NOMO-1 treated with DMSO at 0.1 percent for 48 hours (cell line): ENCODE measurements at regions not wholly inside any gene's neighbourhood (a gene's known extent, or its start where the extent isn't known, plus 50 kb on each side); places are given as distances from the start of the nearest gene placed in this dataset.

Experiments used
- DNase-seq: peaks from one replicate; lab custom pipeline; 2025; ENCODE audit not compliant: unreplicated experiment; lab: John Stamatoyannopoulos, UW

DNA sequence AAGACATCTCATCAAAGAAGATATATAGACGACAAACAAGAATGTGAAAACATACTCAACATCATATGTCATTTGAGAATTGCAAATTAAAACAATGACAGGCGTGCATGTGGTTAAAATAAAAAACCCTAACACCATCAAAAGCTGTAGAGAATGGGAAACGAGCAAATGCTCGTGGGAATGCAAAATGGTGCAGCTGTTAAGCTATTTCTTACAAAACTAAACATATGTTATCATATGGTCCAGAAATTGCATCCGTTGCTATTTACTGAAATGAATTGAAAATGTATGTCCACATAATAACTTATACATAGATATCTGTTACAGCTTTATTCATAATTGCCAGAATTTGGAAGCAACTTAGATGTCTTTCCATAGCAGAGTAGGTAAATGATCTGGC, 574.4 kb downstream of the TNS3 start:
- DNase-seq: no peak

DNA sequence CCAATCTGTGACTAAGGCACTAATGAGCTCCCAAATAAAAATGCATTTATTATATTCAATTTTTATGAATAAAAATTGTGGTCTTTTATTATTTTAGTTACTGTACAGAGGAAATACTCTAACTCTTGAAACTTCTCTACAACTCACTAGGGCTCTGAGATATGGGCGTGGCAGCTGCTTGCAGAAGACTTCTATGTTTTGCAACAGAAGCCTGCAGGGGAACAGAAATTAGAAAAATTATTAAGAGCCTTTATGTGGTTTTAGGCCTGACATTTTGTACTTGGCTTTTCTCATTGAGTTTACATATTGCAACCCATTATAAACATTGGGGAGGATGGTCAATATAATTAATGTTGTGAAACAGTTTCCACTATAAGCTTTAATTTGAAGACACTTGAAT, 581.4 kb downstream of the TNS3 start:
- peak; percentile 82 for DNase-seq

DNA sequence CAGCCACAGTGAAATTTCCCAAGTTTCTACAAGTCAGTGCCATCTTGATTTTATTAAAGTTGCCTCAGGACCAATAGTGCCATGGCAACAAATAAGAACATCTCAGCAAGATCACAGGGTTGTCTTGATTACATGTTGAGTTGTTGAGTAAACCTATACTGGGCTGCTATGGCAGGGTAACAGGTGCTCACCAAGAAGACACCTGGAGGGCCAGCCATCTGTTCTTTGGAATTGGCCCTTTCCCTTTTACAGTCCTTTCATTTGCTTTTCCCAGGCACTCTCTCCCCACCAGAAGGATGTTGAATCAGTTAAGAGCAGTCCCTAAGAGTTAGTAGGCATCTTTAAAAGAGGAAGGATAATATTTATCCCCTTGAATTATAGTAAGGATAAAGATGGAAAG, 582.0 kb downstream of the TNS3 start:
- no peak for DNase-seq

DNA sequence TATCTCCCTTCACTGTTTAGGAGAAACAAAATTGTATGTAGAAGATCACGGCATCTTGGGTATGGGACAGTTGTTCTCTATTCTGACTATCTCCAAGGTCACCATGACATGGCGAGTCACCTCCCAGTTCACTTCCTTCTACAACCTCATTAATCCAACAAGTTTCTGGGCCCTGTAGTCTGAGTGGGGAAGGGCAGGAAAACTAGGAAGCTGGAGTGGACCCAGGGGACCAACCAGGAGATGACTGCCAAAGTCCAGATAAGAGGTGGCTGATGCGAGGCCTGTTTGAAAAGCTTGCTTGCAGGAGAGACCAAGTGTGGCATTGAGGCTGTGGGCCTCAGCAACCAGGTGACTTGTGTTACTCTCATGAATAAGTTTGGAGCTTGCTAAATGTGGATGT, 584.9 kb downstream of the TNS3 start:
- no peak for DNase-seq

DNA sequence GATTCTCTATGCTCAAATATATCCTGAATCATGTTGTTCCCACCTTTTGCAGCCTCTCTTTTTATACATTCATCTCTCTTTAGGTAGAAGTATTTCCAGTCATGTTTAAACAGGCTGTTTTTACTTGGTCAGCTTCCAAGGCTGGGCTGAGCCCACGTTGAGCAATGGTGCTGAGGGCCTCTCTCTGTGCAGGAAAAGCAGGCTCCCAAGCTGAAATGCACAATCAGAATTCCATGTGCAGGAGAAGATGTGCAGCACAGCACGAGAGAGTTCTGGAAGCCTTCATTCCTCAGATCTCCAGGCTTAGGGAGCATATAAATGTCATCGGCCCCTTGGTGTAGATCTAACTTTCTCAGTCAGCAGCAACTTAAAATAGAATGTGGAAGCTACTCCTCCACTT, 588.5 kb downstream of the TNS3 start:
- DNase-seq: no peak

DNA sequence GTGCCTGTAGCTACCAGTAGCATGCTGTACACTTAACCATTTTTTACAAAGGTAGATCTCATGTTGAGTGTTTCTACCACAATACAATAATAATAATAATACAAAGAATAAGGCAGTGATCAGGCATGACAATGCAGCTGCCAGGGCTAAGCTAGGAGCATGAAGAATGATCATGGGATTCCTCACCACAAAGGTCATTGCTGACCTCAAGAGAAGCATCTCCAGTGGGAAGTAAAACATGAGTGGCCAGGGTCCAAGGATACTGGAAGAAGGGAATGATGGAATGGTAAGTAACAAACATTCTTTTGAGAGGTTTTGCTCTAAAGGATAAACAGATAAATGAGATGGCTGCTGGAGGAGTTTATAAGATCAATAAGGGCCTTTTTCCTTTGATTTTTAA, 591.1 kb downstream of the TNS3 start:
- DNase-seq: no peak

DNA sequence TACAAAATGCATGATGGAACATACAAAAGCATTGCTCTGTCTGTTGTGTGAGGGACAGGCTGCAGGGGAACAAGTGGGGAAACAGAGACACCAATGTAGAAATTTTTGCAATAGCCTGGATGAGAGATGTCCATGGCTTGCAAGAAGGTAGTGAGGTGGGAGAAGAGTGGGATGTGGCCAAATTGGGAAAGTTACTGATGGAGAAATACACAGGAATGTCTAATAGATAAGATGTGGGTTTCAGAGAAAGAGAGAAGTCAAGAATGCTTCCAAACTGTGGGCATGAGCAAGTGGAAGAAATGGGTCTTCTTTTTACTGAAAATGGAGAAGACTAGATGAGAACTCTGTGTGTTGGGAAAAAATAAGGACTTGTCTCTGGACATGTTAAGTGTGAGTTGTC, 592.7 kb downstream of the TNS3 start:
- DNase-seq: no peak

DNA sequence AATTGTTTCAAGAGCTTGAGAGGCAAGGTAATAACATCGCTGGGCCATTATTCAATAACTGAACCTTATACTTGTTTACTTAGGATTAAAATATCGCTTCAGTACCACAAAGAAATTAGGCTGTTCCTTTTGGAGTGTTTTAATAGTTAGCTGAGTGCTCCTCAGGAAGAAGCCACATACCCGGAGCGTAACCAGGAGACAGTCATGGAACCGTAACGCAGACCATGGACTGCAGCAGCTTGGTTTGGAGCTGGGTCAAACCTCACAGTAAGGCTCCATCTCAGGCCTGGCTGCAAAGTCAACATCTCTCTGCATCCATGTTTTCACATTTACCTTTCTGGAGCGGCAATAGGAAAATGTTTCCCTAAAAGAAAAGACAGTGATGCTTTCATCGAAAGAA, 599.0 kb downstream of the TNS3 start:
- DNase-seq: no peak

DNA sequence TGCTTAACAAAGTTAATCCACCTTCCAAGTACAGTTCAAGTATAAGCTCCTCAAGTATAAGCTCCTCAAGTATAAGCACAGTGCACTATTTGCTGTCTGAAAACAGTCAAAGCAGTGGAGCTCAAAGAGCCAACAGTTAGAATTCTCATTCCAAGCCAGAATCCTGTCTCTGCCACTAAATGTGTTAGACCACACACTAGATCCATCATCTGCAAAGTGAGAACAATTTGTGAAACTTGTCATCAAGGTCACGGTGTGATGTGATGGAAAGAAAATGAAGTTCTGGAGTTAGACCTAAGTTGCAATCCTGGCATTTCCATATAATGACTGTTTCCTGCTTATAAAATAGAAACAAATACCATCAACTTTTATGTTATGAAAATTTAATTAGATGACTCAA, 602.5 kb downstream of the TNS3 start:
- DNase-seq: no peak

DNA sequence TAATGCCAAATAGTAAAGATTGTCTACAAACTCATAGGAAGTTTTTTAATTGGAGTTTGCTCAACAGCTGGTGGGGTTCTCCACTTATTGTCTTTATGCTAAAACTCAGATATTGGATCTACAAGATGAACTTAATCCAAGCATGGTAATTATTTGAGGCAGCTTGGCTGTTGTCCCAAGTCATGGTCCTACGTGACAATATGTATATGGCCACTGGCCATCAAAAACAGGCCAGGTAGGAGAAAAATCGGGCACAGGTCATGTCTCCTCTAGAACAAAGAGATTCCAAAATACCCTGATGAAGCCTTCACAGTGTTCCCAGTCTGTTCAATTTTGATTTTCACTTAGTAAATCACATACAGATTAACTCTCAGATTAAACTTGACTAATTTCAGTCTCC, 606.4 kb downstream of the TNS3 start:
- no peak for DNase-seq

DNA sequence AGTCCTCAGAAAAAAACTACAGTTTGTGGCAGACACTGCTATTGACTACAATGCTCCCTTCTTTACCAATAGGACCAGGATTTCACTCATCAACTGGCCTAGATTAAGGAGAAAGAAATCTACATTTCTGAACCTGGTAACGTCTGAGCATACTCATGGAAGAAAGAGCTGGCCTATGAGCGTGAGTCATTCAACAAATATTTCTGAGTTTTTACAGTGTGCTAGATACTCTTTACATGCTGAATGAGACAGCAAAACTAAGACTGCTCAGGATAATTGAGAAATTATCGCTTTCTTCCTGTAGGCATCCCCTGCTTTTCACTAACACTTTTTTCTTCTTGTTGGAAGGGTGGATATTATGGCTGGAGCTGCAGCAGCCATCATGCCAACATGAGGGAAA, 609.7 kb downstream of the TNS3 start:
- no peak for DNase-seq

DNA sequence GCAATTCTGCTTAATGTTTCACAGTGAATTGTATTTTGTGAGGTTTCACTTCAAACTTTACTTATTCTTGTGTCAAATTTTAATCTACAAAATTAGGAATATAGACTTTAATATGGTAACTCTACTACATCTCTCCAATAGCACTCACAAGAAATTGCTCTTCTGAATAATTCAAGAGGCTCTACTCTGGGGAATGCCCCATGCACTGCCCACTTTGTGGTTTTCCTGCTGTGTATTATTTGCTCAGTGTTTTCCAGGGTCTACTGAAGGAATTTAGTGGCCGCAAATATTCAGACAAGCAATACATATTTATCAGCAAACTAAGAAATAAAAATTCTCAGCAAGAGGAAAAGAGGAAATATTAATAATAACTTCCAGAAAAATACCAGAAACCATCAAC, 611.4 kb downstream of the TNS3 start:
- no peak for DNase-seq

DNA sequence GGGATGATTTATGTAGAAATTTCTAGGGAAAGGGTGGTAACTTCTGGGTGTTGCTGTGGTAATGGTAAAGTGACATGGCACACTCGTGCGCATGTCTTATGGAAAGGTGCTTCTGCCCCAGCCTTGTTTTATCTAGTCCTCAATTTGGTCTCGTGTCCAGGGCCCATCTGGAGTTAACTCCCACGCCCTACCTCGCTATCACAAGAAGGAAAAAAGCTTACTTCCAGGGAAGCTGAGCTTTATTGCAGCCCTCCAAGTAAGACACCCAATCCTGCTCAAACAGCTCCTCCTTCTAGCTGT, 611.8 kb downstream of the TNS3 start:
- no peak for DNase-seq

DNA sequence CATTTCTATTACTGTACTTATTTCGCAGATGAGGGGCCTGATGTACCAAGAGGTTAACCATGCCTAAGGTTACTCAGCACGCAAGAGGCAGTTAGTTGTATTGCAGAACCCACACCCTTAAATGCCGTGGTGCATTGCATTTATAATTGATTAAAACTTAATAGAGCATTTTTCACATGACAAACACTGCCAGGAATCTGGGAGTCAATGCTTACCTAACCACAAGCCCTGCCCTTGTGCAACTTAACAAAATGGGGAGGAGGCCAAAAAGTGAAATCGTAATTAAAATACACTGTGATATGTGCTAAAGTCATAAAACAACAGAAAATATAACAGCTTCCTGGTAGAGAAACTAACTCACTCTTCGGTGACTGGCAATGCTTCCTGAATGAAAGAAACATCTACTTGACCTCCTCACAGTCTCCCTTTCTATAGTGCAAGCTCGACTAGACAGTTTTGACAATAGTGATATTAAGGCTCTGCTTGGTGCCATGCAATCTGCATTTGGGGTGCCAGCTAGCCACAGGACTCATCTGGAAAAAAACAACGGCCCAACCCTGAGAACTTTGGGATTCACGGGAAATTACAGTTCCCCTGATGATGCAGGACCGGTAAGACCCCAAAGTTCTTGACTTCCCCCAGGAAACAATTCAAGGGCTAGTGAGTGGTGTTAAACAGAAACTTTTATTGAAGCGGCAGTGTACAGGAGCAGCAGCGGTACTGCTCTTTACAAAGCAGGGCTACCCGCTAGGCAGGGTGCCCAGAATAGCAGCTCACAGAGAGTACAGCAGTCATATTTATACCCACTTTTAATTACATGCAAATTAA, 612.4 kb downstream of the TNS3 start:
- peak; percentile 27 for DNase-seq

DNA sequence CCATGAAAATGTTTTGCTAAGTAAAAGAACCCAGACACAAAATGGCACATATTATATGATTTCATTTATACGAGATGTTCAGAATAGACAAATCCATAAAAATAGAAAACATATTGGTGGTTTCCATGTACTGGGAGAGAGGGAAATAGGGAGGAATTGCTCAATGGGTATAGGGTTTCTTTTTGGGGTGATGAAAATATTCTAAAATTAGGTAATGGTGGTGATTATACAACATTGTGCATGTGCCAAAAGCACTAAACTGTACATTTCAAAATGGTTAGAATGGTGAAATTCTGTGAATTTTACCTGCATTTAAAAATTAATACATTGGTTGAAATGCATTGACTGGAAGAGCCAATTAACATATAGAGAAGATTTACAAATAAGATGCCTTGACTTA, 613.9 kb downstream of the TNS3 start:
- DNase-seq: no peak

DNA sequence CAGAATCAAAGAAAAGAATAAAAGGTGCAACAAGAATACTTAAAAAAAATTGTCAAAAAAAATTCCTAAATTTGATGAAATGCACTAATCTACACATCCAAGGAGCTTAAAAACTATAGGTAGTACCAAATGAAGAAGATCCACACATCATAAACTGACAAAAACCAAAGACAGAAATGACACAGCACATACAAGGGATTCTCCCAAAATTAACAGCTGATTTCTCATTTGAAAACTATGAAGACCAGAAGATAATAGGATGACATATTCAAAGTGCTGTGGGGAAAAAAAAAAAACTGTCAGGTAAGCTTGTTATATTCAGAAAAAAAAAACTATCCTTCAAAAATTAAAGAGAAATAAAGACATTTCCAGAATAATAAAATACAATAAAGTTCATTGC, 618.2 kb downstream of the TNS3 start:
- DNase-seq: no peak

DNA sequence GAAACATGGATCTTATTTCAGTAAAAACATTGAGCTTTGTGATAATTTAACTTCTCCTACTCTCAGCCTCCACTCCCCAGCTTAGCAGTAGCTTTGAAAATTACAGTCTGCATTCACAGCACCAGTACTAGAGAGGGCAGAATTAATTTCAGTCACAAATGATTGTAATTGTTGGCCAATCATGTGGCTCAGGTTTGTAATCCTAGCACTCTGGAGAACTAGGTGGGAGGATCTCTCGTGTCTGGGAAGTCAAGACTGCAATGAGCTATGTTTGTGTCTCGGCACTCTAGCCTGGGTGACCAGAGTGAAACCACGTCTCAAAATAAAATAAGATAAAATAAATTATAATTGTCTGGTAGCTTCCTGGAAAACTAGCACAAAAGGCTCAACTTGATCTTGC, 620.9 kb downstream of the TNS3 start:
- no peak for DNase-seq

DNA sequence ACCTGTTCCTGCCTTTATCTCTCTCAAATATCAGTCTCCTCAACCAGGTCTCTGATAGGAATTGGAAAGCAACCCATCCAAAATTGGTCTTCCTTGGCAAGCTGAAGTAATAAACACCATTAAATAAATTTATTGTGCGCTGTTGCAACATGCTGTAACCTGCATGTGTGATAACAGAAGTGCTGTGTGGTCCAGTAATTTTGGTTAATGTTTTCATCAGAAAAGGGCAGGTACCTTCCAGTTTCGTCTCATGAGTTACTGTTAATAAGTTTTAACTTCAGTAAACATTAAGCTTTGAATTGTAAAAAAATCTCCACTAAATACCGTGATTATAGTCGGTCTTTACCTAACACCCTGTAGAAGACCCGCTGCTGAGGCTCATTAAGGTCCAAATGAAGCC, 624.7 kb downstream of the TNS3 start:
- no peak for DNase-seq

DNA sequence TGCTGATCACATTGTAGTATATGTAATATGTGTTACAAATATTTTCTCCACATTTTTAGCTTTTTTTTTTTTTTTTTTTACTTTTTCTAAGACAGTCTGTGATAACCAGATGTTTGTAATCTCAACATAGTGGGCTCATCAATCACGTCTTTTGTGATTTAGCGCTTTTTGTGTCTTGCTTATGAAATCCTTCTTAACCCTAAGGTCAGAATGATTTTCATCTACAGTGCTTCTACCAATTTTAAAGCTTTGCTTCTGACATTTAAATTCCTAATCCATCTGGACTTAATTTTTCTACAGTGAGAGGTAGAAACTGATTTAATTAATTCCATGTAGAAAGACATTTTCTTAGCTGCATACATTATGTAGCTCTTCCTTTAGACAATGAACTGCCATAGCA, 626.4 kb downstream of the TNS3 start:
- no peak for DNase-seq

DNA sequence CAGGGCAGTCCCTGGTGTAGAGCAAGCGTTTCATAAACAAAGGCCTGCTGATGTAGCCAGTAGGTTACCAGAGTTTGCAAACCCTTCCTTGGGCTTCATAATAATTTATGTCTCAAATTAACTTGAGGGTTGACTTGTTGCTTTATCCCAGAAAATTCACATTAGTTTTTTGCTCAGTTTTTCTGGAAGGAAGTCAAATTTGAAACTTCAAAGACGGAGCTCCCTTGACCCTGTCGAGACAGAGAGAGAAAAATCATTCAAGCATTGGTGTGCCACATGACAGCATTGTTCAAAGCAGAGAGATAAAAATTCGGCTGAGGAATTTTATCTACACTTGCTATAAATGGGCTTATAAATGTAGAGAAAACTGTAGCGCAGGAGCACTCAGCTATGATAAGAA, 627.7 kb downstream of the TNS3 start:
- DNase-seq: no peak

DNA sequence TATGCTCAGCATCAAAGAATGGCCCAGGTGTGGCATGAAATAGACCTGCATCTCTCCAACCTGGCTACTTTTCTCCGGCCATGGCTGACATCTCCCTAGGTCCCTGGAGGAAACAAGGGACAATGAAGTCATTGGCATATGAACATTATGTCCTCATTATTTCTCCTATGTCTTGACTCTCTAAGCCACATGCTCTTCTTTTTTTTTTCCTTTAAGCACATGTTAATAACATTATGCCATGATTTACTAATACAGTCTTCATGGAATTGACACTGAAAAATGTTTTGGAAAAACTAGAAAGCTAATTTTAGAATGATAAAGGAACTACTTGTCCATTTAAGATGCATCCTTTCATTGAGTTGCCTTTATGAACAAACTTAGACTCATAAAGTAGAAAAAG, 628.9 kb downstream of the TNS3 start:
- DNase-seq: no peak

DNA sequence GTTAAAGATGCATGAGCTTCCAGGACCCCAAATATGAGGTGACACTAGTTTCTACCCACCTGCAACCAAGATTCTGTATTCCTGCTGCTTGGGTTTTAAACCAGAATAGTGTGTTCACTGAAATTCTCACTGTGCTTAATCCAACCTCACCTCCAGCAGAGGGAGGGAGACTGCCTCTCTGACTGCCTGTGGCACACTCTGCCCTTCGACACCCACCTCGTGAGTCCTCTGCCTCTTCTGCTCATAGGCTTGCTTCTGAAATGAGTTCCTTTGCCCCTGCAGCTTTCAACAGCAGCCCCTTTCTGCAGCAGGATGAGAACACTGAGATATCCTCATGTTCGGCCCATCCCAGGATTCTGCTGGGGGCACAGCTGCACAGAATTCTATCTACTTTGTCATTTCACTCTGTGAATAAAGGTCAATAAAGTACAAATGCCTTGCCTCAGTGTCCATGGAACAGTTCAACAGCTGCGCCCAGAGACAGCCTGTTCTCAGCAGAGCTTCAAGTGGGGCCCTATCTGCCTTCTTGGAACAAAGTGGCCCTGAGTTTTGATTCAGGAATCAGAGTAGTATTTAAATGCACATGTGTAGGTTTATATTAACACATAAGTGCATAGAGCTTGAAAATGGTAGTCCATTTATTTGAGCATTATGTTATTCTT, 632.5 kb downstream of the TNS3 start:
- DNase-seq: no peak

DNA sequence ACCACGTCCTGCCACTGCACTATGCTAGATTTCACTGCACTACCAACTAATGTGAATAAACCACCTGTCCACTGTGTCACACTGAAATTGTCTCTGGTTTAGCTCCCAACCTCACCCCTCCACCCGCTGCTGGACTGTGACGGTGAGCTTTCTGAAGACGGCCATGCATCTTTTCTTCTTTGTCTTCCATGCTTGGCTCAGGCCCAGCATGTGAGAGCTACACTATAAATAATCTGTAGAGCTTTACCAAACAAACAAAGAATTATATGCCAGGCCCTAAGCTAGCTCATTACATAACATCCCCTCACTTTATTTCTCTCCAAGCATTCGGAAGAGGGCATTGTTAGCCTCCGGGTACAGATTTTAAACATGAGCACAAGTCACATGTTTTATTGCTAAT, 633.2 kb downstream of the TNS3 start:
- no peak for DNase-seq
